GM20431 (cell line): ENCODE measurements at regions not wholly inside any gene's neighbourhood (a gene's known extent, or its start where the extent isn't known, plus 50 kb on each side); places are given as distances from the start of the nearest gene placed in this dataset.

Experiments
- in situ Hi-C: fragments of 300-500 bp; cut with MseI, MboI; formaldehyde crosslinking; loops from one replicate; pipeline ENCODE4 v1.15.0; 2020; ENCODE audit warnings: low sequenced_read_pairs; ENCODE audit not compliant: unreplicated experiment

- in situ Hi-C loops = no loop called here
Measured at GRCh38 chr3:74080056-74080461, 455.3 kb upstream of the PDZRN3 start.

GRCh38 chr3:74075241-74075640 is 450.5 kb upstream of the PDZRN3 start:
- in situ Hi-C loops = no loop called here

DNA sequence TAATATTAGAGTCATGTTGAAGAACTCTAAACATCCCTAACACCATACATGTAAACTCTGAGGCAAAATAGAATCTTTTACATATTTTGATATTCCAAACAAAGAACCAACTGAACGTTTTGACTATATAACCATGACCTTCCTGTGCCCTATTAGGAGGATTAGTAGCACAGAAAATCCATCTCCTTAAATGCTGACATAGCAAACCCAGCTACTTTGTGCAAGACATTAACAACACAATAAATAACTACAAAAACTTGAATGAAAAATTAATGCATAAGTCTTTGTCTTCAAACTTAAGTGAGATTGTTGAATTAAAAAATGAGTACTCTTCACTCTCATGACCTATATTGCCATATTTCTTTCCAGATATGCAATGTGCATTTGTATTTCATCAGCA is 450.0 kb upstream of the PDZRN3 start:
- in situ Hi-C loops = no loop called here

DNA sequence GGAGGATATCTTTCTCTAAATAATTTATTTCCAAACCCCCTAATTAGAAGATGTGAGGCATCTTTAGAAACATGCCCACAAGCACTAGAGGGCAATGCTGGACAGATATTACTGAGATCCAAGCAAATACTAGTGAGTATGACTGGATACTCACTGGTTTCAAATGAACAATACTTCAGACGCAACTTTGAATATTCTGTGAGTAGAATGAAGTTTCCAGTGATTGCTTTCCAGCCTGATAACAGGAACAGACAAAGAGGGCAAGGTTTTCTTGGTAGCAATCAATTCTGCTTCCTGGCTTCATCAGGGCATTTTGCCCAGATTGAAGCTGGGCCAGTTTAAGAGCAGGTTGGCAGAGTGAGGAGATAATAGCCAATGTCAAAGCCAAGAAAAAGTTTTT is 442.6 kb upstream of the PDZRN3 start:
- in situ Hi-C loops = no loop called here

- in situ Hi-C loops = no loop called here
Measured at GRCh38 chr3:74066456-74066855, 441.7 kb upstream of the PDZRN3 start.

DNA sequence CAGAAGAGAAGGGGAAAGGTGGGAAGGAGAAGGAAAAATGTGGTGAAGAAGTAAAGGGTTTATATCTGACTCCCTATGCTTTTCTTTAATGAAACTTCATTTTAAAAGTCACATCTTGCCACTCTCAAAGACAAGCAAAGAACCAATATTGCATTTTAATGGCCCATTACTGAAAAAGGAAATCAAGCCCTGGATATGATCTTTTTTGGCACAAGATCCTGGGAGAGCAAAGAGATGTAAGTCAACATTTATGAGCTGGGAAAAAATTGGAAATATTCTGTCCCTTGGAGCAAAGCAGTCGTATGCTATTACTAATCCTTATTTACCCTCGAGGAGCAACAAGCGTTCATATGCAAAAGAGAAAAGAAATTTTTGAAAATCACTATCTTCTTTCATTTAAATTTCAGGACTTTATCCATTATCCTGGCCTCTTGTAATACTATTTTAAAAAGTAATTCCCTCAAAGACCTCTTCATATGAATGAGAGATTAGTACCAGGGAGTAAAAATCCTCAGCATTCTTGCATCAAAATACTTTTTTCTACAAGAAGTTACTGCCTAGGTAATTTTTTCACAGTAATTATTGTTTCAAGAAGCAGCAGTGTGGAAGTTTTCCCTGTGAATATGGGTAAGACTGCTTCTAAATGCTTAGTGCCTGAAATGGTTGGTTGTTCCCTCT is 435.3 kb upstream of the PDZRN3 start:
- in situ Hi-C loops = no loop called here

GRCh38 chr3:74059301-74059922 is 434.7 kb upstream of the PDZRN3 start:
- in situ Hi-C loops = no loop called here

DNA sequence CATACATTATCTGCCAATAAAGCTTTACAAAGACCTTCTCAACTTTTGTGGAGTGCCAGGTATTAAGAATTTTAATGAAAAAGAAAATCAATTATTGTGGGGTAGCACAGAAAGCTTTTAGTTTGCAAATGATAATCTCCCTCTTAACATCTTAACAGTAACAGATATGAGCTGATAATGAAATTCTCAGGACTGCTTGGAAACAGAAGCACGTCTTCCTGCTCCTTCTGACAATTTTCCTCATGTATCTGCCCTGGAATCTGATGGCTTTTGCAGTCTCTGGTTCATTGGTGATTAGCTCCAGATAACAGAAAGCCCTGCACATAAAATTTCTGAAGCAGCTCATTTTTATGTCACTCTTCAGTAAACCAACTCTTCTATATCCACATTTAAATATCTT is 432.4 kb upstream of the PDZRN3 start:
- in situ Hi-C loops = no loop called here

DNA sequence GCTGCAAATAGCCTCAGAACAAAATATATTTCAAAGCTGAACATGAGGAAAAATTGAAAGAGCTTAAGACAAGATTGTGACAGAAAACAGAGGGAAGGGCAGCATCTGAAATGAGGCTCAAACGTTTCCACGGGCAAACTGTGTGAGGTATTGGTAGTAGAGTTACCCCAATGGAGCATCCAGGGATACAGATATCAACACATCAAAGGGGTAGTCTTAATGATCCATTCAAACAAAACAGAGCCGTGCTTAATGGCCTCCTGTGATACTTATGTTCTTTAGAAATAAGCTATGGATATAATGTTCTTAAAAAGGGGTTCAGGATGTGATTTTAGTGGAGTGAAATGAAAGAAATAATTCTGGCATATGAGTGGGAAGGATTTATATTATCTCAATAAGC is 430.3 kb upstream of the PDZRN3 start:
- in situ Hi-C loops = no loop called here

GRCh38 chr3:74054566-74054965 is 429.8 kb upstream of the PDZRN3 start:
- in situ Hi-C loops = no loop called here

DNA sequence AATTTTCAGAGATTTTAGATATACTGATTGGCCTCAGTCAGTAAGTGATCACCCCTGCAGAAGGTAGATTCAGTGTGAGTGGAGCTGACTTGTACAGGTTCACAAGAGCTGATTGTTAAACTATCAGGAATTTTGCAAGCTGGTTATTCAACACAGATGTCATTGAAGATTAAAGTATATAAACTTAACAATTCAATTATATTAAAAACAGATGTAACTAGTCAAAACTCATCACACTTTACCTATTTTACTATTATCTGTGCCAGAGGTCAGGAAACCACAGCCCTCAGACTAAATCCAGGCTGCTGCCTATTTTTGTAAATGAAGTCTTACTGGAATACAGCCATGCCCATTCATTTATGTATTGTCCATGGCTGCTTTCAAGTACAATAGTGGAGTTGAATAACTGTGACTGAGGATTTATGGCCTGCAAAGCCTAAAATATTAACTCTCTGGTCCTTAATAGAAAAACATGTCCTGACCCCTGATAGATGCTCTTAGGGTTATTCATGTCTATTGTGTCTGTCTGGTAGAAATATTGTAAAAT is 429.3 kb upstream of the PDZRN3 start:
- in situ Hi-C loops = no loop called here

DNA sequence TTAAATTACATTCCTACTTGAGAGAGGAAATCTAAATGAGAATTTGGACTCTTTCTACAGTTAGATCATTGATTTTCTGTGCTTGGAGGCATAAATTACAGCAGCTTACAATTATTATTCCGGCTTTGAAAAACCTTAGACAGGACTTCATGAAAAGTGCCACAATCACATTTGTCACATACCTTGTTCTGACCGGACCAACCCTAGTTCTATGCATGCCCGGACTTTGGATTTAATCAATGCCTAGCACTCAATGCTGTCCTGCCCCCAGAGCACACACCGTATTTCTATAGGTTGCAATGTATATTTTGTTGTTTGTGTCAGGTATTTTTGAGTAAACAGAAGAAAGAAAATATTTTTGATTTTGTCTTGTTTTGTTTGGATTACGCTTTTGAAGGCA is 424.7 kb upstream of the PDZRN3 start:
- in situ Hi-C loops = no loop called here

GRCh38 chr3:74048699-74049098 is 424.0 kb upstream of the PDZRN3 start:
- in situ Hi-C loops = no loop called here

DNA sequence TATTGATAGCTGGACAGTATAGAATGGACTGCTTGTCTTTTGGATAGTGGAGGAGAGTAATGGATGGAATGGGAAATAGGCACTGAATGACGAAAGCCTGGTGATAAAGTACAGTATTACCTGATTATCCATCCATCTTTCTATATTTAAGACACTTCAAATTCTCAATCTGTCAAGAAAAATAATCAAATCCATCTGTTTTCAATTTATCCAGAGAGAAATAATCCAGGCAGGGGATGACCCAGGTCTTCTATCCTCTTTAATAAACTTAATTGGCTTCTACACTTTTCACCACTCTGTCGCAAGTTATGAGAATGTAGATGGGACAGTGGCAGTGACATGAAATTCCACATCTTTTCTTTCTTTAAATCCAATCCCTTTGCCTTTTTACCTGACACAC is 420.3 kb upstream of the PDZRN3 start:
- in situ Hi-C loops = no loop called here

DNA sequence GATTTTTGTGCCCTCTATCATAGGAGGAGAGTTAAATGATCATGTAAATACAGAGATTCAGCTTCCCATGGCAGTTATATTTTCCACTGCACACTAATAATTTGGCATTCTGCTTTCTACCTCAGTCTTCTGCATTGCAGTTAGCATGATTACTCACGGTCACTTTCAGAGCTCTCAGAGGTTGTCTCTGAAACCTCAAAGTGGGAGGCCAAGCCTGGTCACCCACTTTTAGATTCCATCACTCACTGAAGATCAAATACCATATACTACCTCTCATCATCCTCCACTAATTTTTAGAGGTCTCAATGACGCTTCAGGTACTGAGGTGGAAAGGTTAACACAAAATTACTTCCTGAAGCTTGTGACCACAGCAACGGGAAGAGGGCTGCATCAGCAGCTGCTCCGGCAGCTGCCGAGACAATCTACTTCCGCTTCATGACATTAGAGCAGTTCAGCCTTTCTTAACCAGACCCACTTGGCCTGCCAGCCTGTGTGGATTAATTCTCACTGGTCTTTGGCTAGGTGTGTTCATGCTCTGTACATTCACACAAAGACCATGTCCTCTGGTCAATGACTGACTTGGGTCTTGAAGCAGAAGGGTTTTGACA is 416.4 kb upstream of the PDZRN3 start:
- in situ Hi-C loops = no loop called here

DNA sequence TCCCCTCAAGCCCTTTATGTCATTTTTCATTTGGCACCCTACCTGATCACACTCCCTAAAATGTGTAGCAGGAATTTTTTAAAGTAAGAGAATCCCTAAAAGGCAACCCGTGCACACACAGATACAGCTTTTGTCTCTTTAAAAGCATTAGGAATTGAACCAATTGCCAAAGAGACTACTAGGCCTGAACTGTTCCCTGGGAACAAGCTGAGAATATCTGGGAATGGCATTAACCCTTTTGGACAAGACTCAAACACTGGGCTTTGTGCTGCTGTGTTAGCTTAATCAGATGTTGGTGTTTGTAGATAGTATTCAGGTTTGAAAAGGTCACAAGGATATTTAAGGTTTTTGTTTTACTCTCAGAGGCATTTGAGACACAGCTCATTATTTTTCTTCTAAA is 414.4 kb upstream of the PDZRN3 start:
- in situ Hi-C loops = no loop called here

DNA sequence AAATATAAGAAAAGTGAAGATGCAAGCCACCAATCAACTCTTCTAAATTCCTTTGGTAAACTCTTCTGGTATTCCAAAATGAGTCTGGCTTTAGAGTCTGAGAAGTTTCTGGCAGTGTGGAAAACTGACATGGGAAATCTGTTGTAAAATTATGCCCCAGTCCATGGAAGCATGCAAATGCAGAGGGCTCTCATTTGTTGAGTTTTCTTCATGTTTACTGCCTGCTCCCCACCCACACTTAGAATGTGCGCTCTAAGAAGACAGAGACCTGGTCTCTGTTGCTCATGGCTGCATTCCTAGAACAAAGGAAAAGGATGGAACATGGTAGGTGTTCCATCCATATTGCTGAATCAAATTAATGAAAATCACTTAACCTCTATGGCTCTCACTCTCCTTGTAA is 411.8 kb upstream of the PDZRN3 start:
- in situ Hi-C loops = no loop called here

DNA sequence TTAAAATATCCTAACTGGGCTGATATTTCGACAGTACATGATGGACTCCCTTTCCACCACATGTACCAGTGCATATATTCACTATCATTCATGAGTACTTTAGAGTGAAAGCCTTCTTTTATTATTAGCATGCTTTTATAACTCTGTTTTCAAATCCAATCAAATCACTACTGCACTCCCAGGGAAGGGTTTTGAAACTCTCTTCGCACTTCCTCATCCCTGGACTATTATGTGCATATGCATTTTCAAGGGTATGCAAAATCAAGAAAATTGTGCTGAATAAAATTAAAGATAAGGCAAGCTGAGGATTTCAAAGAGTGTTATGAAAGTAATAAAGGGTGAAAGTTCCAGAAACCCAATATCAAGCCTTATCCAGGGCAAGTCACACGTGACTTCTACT is 411.4 kb upstream of the PDZRN3 start:
- in situ Hi-C loops = no loop called here

GRCh38 chr3:74033806-74034205 is 409.1 kb upstream of the PDZRN3 start:
- in situ Hi-C loops = no loop called here

DNA sequence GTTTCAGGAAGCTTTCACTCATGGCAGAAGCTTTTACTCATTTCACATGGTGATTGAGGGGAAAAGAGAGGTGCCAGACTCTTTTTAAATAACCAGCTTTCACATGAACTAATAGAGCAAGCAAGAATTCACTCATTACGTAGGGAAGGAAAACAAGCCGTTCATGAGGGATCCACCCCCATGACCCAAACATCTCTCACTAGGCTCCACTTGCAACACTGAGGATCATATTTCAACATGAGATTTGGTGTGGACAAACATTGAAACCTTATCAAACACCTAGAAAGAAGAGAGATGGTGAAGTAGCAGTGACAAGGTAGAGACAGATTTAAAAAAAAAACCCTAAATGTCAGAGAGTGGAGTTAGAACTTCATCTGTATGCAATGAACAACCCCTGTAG is 408.6 kb upstream of the PDZRN3 start:
- in situ Hi-C loops = no loop called here

DNA sequence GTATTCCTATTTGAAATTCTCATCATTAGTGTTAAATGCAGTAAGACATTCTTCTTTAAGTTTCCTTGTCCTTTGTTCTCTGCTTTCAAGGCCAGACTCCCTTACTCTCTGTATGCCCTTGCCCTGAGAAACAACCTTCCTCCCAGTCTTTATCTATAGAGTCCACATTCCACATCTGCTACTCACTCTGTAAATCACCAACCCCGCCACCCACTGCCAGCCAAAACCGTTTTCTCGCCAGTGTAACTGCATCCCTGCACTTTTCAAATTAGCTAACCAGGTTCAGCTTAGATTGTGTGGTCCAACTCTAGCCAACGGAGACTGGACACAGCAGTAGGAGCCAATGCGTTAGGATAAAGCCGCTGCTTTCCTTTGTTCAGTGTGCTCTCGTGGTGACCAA is 402.4 kb upstream of the PDZRN3 start:
- in situ Hi-C loops = no loop called here
